ENCODE measurements at regions not wholly inside any gene's neighbourhood (a gene's known extent, or its start where the extent isn't known, plus 50 kb on each side); places are given as distances from the start of the nearest gene placed in this dataset.
"Not testable (repeated sequence)": the region's sequence is repeated elsewhere in the genome, so short reads cannot be mapped to it uniquely, and the experiment has no call there.

DNA sequence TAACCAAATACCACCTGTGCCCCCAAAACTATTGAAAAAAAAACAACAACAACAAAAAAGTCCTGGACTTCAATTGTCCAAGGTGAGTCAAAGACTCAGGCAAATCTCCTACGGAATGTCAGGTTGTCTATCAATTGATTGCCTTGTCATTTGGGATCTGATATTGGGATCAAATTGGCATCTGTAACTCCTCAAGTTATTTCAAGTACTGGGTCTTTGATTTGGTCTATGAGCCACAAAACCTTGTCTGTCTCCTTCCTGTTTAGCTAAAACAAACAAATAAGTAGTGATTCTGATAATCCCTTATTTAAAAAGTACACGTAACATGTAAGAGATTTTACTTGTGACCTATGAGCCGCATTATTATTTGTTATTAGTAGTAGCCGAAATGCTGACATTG lies 231.6 kb upstream of the ZNF217 start:
- no peak overlapping the region for H3K4me3 Mint-ChIP-seq
- DNase-seq (no peak), ATAC-seq (replicated peaks in 1 of 2) (no peak)
- H3K9me3 Mint-ChIP-seq: no peaks in the 10 kb centered on the region
- no peaks in the 10 kb centered on the region for H3K27me3 Mint-ChIP-seq (ENCODE audit: low read depth)
- no peak overlapping the region for H3K27ac Mint-ChIP-seq
- H3K4me1 Mint-ChIP-seq (ENCODE audit: low read depth): peaks cover 44% of the 10 kb centered on the region
- no peaks in the 10 kb centered on the region for H3K36me3 Mint-ChIP-seq (ENCODE audit: insufficient read depth in 2 of 2)

DNA sequence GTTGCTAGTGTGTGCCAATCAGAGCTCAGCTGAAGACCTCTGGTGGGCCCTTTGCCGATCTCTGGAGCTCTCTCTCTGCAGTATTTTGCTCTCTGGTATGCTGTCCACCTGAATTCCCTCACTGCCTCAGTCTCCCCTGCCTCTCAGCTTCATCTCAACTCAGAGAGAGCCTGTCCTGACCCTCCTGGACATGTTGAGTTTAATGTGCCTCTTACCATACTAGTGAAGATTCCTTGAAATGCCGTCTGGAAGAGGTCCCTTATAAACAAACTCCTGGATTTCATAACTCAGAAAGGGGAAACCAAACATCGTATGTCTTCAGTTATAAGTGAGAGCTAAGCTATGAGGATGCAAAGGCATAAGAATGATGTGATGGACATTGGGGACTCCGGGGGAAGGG lies 231.1 kb upstream of the ZNF217 start:
- Mint-ChIP-seq H3K4me1 (ENCODE audit: low read depth) (peaks cover 39% of the 10 kb centered on the region), H3K27ac (no peak overlapping the region), H3K9me3 (no peaks in the 10 kb centered on the region), H3K27me3 (ENCODE audit: low read depth) (no peaks in the 10 kb centered on the region), H3K4me3 (no peak overlapping the region), H3K36me3 (ENCODE audit: insufficient read depth in 2 of 2) (no peaks in the 10 kb centered on the region)
- DNase-seq (no peak), ATAC-seq (replicated peaks in 1 of 2) (no peak)

DNA sequence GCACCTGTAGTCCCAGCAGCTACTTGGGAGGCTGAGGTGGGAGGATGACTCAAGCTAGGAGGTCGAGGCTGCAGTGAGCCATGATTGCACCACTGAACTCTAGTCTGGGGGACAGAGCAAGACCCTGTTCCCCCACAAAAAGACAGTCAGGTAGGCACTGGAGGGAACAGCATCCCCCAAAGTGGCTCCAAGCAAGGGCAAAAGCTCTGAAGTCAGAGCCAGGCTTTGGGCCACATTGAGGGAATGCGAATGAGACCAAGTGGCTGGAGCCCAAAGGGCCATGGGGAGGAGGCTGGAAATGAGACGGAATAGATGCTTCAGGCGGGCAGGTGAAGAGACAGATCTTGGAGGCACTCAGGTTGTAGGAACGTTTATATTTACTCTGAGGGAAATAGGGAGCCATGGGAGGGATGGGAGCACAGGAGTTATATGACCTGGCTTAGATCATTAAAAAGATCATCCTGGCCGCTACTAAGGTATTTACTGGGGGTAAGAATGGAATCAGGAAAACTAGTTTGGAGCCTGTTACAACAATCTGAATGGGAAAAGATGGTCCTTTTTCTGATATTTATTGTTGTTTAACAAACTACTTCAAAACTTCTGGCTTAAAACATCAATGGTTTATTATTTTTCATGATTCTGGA lies 229.6 kb upstream of the ZNF217 start:
- no peaks in the 10 kb centered on the region for H3K27me3 Mint-ChIP-seq (ENCODE audit: low read depth)
- peaks cover 0 to 3% of the 10 kb centered on the region in 2 donors for H3K9me3 Mint-ChIP-seq
- peaks cover 24% of the 10 kb centered on the region for H3K4me1 Mint-ChIP-seq (ENCODE audit: low read depth)
- ATAC-seq (replicated peaks in 1 of 2): no peak
- DNase-seq: no peak
- H3K4me3 Mint-ChIP-seq: no peak overlapping the region
- H3K27ac Mint-ChIP-seq: no peak overlapping the region
- peaks cover 0 to 3% of the 10 kb centered on the region in 2 donors for H3K36me3 Mint-ChIP-seq (ENCODE audit: insufficient read depth in 2 of 2)

DNA sequence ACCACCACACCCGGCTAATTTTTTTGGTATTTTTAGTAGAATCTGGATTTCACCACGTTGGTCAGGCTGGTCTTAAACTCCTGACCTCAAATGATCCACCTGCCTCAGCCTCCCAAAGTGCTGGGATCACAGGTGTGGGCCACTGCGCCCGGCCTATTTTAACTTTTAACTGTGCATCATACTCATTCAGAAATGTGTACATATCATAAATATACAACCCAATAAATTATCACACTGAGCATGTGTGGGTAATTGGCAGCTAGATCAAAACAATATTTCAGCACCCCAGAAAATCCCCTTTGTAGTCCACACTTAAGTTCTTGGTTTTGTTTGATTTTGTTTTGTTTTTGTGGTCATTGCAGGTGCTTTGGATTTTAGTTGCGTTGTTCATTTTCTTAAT lies 228.9 kb upstream of the ZNF217 start:
- DNase-seq (no peak), ATAC-seq (replicated peaks in 1 of 2) (no peak)
- Mint-ChIP-seq H3K4me1 (ENCODE audit: low read depth) (peaks cover 17% of the 10 kb centered on the region), H3K27me3 (ENCODE audit: low read depth) (no peaks in the 10 kb centered on the region), H3K4me3 (no peak overlapping the region), H3K9me3 (peaks cover 0 to 3% of the 10 kb centered on the region in 2 donors), H3K27ac (peak overlapping the region; percentile 79), H3K36me3 (ENCODE audit: insufficient read depth in 2 of 2) (peaks cover 0 to 3% of the 10 kb centered on the region in 2 donors)

DNA sequence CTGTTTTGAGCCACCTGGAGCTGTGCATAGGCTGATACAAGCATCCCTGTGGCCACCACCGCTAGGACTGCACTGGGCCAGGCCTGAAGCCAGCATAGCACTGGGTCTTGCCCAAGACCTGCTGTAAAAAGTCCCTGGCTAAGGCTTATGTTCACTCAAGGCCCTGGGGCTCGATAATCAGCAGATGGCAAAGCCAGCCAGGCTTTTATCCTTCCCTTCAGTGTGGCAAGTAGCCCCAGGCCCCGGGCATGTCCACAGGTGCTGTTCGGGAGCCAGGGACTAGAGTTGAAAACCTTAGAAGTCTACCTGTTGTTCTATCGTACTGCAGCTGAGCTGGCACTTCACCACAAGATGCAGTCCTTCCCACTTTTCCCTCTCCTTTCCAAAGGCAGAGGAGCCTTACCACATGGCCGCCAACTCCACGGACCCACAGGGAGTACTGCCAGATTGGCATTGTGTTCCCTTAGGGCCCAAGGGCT lies 226.4 kb upstream of the ZNF217 start:
- no peak overlapping the region for H3K4me3 Mint-ChIP-seq
- DNase-seq (no peak), ATAC-seq (replicated peaks in 1 of 2) (no peak)
- peaks cover 0 to 3% of the 10 kb centered on the region in 2 donors for H3K36me3 Mint-ChIP-seq (ENCODE audit: insufficient read depth in 2 of 2)
- H3K4me1 Mint-ChIP-seq (ENCODE audit: low read depth): peaks cover 19% of the 10 kb centered on the region
- no peak overlapping the region for H3K27ac Mint-ChIP-seq
- H3K9me3 Mint-ChIP-seq: peaks cover 0 to 3% of the 10 kb centered on the region in 2 donors
- no peaks in the 10 kb centered on the region for H3K27me3 Mint-ChIP-seq (ENCODE audit: low read depth)

DNA sequence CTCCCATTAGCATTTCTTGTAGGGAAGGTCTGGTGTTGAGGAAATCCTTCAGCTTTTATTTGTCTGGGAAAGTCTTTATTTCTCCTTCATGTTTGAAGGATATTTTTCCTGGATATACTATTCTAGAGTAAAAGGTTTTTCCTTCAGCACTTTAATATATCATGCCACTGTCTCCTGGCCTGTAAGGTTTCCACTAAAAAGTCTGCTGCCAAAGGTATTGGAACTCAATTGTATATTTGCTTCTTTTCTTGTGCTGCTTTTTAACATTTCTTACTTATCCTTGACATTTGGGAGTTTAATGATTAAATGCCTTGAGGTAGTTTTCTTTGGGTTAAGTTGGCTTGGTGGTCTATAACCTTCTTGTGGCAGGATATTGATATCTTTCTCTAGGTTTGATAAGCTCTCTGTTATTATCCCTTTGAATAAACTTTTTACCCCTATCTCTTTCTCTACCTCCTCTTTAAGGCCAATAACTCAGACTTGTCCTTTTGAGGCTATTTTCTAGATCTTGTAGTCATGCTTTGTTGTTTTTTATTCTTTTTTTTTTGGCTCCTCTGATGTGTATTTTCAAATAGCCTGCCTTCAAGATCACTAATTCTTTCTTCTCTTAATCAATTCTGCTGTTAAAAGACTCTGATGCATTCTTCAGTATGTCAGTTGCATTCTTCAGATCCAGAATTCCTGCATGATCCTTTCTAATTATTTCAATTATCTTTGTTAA lies 225.0 kb upstream of the ZNF217 start:
- ATAC-seq (replicated peaks in 1 of 2) (no peak), DNase-seq (no peak)
- H3K27me3 Mint-ChIP-seq (ENCODE audit: low read depth): no peaks in the 10 kb centered on the region
- no peak overlapping the region for H3K4me3 Mint-ChIP-seq
- no peak overlapping the region for H3K27ac Mint-ChIP-seq
- peaks cover 0 to 3% of the 10 kb centered on the region in 2 donors for H3K36me3 Mint-ChIP-seq (ENCODE audit: insufficient read depth in 2 of 2)
- H3K4me1 Mint-ChIP-seq (ENCODE audit: low read depth): peaks cover 33% of the 10 kb centered on the region
- peaks cover 0 to 3% of the 10 kb centered on the region in 2 donors for H3K9me3 Mint-ChIP-seq

DNA sequence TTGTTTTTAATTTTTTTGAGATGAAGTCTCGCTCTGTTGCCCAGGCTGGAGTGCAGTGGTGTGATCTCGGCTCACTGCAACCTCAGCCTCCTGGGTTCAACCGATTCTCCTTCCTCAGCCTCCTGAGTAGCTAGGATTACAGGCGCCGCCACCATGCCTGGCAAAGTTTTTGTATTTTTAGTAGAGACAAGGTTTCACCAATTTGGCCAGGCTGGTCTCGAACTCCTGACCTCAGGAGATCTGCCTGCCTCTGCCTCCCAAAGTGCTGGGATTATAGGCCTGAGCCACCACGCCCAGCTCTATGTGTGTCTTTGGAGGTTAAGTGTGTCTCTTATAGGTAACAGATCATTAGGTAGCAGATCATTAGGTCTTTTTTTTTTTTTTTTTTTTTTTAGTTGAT lies 223.9 kb upstream of the ZNF217 start:
- H3K27me3 Mint-ChIP-seq (ENCODE audit: low read depth); H3K36me3 Mint-ChIP-seq (ENCODE audit: insufficient read depth in 2 of 2); DNase-seq; H3K4me3 Mint-ChIP-seq; H3K9me3 Mint-ChIP-seq; ATAC-seq (replicated peaks in 1 of 2); H3K27ac Mint-ChIP-seq: not testable (repeated sequence)
- H3K4me1 Mint-ChIP-seq (ENCODE audit: low read depth): peaks cover 33% of the 10 kb centered on the region

DNA sequence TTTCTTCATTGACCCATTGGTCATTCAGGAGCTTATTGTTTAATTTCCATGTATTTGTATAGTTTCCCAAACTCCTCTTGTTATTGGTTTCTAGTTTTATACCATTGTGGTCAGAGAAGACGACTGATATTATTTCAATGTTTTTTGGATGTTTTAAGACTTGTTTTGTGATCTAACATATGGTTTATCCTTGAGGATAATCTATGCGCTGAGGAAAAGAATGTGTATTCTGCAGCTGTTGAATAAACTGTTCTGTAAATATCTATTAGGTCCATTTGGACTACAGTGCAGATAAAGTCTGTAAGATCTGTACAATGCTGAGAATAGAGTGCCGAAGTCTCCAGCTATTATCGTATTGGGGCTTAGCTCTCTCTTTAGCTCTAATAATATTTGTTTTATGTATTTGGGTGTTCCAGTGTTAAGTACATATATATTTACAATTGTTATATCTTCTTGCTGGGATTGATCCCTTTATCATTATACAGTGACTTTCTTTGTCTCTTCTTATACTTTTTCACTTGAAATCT lies 223.3 kb upstream of the ZNF217 start:
- no peaks in the 10 kb centered on the region for H3K27me3 Mint-ChIP-seq (ENCODE audit: low read depth)
- peaks cover 0 to 3% of the 10 kb centered on the region in 2 donors for H3K9me3 Mint-ChIP-seq
- H3K27ac Mint-ChIP-seq: no peak overlapping the region
- H3K4me3 Mint-ChIP-seq: no peak overlapping the region
- no peak for DNase-seq
- H3K36me3 Mint-ChIP-seq (ENCODE audit: insufficient read depth in 2 of 2): peaks cover 0 to 3% of the 10 kb centered on the region in 2 donors
- no peak for ATAC-seq (replicated peaks in 1 of 2)
- H3K4me1 Mint-ChIP-seq (ENCODE audit: low read depth): peaks cover 33% of the 10 kb centered on the region

DNA sequence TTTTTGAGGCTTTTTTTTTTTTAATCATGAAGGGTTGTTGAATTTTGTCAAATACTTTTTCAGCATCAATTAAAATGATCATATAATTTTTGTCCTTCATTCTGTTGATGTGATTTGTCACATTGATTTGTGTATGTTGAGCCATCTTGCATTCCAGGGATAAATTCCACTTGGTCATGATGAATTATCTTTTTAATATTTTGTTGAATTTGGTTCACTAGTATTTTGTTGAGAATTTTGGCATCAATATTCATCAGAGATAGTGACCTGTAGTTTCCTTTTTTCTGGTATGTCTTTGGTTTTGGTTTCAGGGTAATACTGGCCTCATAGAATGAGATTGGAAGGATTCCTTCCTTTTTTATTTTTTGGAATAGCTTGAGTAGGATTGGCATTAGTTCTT lies 221.9 kb upstream of the ZNF217 start:
- Mint-ChIP-seq H3K27me3 (ENCODE audit: low read depth) (no peaks in the 10 kb centered on the region), H3K36me3 (ENCODE audit: insufficient read depth in 2 of 2) (peaks cover 0 to 3% of the 10 kb centered on the region in 2 donors), H3K4me1 (ENCODE audit: low read depth) (peaks cover 33% of the 10 kb centered on the region), H3K4me3 (no peak overlapping the region), H3K9me3 (peaks cover 0 to 3% of the 10 kb centered on the region in 2 donors), H3K27ac (no peak overlapping the region)
- ATAC-seq (replicated peaks in 1 of 2) (no peak), DNase-seq (no peak)

DNA sequence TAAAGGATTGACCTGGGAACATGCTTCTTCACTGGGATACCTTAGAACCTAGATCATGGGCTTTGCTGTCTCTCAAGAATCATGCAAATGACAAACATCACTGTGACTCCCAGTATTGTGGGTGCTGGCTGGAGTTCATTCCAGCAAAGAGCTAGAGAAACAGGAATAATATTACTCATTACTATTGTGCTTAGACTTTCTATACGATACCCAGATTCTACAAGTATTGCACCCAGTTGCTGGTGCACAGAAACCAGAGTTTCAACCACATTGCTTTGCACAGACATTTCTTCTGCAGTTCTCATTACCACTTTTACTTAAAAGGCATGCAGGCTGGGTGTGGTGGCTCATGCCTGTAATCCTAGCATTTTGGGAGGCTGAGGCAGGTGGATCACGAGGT lies 220.4 kb upstream of the ZNF217 start:
- Mint-ChIP-seq H3K36me3 (ENCODE audit: insufficient read depth in 2 of 2) (peaks cover 0 to 1% of the 10 kb centered on the region in 2 donors), H3K27ac (no peak overlapping the region), H3K4me3 (no peak overlapping the region), H3K9me3 (peaks cover 0 to 3% of the 10 kb centered on the region in 2 donors), H3K27me3 (ENCODE audit: low read depth) (no peaks in the 10 kb centered on the region), H3K4me1 (ENCODE audit: low read depth) (peaks cover 33% of the 10 kb centered on the region)
- ATAC-seq (replicated peaks in 1 of 2): no peak
- DNase-seq: no peak

DNA sequence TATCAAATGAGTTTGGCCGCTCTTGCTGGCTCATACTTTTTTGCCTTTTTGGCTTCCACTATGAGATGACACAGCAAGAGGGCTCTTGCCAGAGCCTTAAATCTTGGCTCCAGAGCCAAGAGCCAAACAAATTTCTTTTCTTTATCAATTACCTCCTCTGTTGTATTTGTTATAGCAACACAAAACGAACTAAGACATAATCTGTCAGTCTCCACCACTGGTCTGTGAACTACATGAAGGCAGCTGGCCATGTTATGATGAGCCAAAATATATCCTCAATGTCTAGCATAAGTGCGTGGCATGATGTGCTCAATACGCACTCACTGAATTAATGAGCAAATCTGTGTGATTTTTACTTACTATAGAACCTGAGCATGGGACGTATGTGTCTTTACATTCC lies 220.0 kb upstream of the ZNF217 start:
- ATAC-seq (replicated peaks in 1 of 2) (no peak), DNase-seq (no peak)
- Mint-ChIP-seq H3K9me3 (peaks cover 0 to 2% of the 10 kb centered on the region in 2 donors), H3K27ac (no peak overlapping the region), H3K4me1 (ENCODE audit: low read depth) (peaks cover 33% of the 10 kb centered on the region), H3K36me3 (ENCODE audit: insufficient read depth in 2 of 2) (no peaks in the 10 kb centered on the region), H3K27me3 (ENCODE audit: low read depth) (no peaks in the 10 kb centered on the region), H3K4me3 (no peak overlapping the region)

DNA sequence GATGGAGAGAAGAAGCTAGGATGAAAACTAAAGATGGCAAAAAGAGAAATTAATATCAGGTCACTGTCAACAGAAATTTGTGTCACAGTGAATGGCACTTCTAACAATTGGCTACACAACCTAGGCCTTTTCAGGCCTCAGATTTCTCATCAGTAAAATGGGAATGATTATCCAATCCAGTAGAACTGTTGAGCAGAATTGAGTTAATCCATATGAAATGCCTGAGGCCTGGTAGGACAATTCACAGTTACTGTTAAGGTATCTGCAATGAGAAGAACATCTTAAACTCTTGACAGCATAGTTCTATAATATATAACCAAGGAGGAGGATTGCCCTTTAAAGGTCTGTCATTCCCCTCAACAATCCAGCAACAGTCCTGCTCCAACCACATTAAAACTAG lies 217.9 kb upstream of the ZNF217 start:
- DNase-seq (no peak), ATAC-seq (replicated peaks in 1 of 2) (no peak)
- no peak overlapping the region for H3K27ac Mint-ChIP-seq
- H3K27me3 Mint-ChIP-seq (ENCODE audit: low read depth): no peaks in the 10 kb centered on the region
- H3K4me1 Mint-ChIP-seq (ENCODE audit: low read depth): peaks cover 30% of the 10 kb centered on the region
- no peak overlapping the region for H3K4me3 Mint-ChIP-seq
- H3K36me3 Mint-ChIP-seq (ENCODE audit: insufficient read depth in 2 of 2): no peaks in the 10 kb centered on the region
- no peaks in the 10 kb centered on the region for H3K9me3 Mint-ChIP-seq

DNA sequence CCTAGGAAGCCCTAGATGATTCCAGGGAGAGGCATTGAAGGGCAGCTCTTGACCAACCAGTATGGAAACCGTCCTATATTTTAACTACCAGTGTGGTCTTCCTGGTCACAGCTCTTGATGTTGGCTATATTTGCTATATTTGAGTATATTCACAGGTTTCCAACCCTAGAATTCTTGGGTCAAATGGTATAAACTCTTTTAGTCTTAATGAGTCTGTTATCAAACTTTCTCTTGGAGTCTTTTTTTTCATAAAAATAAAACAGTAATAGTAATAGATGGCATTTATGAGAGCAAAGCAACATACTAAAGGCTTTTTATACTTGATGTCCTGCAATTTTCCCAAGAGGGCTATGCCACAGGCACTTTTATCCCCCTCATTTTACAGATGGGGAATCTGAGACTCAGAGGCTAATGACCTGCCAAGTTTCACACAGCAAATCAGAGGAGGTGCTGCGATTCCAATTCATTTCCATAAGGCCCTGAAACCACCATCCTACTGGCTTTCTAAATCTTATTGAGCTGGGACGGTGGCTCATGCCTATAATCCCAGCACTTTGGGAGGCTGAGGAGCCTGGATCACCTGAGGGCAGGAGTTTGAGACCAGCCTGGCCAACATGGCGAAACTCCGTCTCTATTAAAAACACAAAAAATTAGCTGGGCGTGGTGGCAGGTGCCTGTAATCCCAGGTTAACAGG lies 217.2 kb upstream of the ZNF217 start:
- no peak overlapping the region for H3K4me3 Mint-ChIP-seq
- ATAC-seq (replicated peaks in 1 of 2) (no peak), DNase-seq (no peak)
- H3K9me3 Mint-ChIP-seq: no peaks in the 10 kb centered on the region
- peaks cover 22% of the 10 kb centered on the region for H3K4me1 Mint-ChIP-seq (ENCODE audit: low read depth)
- H3K27me3 Mint-ChIP-seq (ENCODE audit: low read depth): no peaks in the 10 kb centered on the region
- H3K27ac Mint-ChIP-seq: no peak overlapping the region
- H3K36me3 Mint-ChIP-seq (ENCODE audit: insufficient read depth in 2 of 2): no peaks in the 10 kb centered on the region

Measured in activated T-cell treated with anti-CD3 and anti-CD28 coated beads, Interleukin-2, amount 50 U/mL, for 72 hours (primary cell).